GM20000 (cell line): ENCODE measurements at regions not wholly inside any gene's neighbourhood (a gene's known extent, or its start where the extent isn't known, plus 50 kb on each side); places are given as distances from the start of the nearest gene placed in this dataset.

ENCODE experiments used
- DNase-seq: peaks from one replicate; pipeline ENCODE4 v3.0.0; 2012; ENCODE audit warnings: low spot score
- TF ChIP-seq, protein P1 (sequence below): IDR thresholded peaks from 2 replicates; pipeline ENCODE4 v1.5.1; 2012; ENCODE audit warnings: mild to moderate bottlenecking, control low read depth; ENCODE audit errors: extremely low read depth, missing control alignments

DNA sequence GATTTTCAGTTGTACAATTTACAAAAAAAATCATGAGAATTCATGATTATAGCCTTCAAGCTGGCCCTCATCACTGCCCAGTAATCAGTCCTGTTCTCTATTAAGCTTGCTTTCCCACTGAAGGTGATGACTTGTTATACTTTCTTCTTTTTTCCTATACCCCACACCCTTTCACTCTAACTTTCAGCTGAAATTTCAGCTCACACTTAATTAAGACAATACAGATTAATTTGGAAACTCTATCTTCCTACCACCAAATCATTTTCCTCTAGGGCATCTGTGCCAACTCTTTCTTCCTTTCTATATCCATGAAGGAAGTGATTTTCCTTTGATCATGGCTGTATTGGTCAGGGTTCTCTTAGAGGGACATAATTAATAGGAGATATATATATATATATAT is 449.9 kb downstream of the CD109 start:
- DNase-seq = no peak
- TF ChIP-seq, protein P1, sequence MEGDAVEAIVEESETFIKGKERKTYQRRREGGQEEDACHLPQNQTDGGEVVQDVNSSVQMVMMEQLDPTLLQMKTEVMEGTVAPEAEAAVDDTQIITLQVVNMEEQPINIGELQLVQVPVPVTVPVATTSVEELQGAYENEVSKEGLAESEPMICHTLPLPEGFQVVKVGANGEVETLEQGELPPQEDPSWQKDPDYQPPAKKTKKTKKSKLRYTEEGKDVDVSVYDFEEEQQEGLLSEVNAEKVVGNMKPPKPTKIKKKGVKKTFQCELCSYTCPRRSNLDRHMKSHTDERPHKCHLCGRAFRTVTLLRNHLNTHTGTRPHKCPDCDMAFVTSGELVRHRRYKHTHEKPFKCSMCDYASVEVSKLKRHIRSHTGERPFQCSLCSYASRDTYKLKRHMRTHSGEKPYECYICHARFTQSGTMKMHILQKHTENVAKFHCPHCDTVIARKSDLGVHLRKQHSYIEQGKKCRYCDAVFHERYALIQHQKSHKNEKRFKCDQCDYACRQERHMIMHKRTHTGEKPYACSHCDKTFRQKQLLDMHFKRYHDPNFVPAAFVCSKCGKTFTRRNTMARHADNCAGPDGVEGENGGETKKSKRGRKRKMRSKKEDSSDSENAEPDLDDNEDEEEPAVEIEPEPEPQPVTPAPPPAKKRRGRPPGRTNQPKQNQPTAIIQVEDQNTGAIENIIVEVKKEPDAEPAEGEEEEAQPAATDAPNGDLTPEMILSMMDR = no peak

DNA sequence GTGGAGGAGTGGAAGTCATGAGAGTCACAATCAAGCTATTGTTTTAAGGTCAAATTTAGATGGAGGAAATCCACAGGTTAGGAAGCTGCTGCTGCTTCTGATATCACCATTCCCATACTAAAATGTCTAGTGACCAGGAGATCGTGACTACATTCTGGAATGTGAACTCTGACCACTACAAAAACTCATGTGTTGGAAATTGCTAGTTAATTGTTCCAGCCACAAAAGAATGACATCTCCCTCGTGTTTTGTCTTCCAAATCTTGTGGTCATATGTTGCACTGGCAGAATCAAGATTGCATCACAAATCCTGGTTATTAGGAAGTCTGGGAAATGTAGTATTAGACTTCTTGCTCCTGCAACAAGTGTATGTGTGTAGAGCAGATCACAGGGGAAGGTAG is 441.9 kb downstream of the CD109 start:
- TF ChIP-seq, protein P1 = no peak
- no peak for DNase-seq

- TF ChIP-seq, protein P1 = no peak
- no peak for DNase-seq
These were observed 438.3 kb downstream of the CD109 start for GRCh38 chr6:74134327-74134726.

DNA sequence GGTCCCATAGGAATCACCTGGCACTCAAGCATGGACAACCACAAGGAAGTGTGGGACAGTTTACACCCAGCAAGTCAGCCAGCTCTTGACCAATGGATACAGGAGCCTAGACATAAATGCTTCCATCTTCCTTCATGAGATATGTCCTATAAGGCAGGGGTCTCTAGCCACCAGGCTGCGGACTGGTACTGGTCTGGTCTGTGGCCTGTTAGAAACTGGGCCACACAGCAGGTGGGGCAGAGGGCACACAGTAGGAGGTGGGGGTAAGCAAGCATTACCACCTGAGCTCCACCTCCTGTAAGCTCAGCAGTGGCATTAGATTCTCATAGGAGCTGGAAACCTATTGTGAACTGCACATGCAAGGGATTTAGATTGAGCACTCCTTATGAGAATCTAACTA is 437.1 kb downstream of the CD109 start:
- TF ChIP-seq, protein P1 = no peak
- DNase-seq = no peak

DNA sequence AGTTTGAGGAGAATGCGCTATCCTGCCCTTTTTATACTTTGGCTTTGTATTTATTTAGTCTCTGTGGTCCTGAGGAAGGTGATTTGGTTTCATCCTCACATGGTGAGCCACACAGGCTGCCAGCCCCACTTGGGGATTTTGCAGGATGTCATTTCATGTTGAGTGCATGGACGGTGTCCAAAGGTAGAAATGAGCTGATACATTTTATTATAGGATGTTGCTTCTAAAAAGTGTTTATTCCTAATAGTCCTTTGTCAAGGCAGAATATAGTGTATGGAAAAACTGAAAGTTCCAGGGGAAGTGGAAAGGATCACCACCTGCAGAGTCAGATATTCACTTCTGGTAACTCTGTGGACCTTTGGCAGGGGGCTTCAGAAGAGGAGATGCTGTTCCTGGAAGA is 434.6 kb downstream of the CD109 start:
- TF ChIP-seq, protein P1 = no peak
- no peak for DNase-seq

DNA sequence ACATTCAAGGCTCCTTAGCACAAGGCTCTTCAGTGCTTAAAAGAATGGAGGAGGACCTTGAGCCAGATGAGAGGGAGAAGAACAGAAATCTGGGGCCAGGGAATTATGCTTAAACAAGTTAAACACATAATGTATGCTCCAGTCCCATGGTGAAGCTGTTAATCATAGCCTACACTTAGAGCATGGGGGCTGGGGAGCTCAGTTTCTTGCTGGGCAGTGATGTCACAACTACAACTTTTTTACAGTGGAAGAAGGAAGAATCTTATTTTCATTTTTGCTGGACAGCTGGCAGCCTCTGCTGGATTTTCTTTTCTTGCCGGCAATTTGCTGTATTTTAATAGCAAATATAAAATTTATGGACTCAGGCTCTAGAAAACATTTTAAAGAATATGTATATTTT is 432.5 kb downstream of the CD109 start:
- DNase-seq = no peak
- TF ChIP-seq, protein P1 = no peak

DNA sequence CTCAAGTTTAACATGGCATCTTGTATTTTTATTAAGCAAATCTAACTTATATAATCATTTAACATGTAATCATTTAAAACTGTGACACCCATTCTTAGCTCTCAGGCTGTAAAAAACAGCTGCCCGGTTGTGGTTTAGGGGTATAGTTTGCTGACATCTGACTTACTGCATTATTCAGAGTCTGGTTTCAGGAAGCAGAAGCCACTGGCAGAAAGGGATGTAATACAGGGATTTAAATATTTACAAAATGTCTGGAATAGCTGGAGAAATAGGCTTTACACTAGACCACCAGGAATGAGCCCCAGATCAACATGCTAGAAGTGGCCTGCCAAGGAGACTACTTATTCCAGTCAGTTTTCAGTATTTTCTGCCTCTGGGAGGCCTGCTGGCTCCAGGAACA is 421.1 kb downstream of the CD109 start:
- DNase-seq = no peak
- TF ChIP-seq, protein P1 = no peak
